ENCODE measurements at regions not wholly inside any gene's neighbourhood (a gene's known extent, or its start where the extent isn't known, plus 50 kb on each side); places are given as distances from the start of the nearest gene placed in this dataset.

DNA sequence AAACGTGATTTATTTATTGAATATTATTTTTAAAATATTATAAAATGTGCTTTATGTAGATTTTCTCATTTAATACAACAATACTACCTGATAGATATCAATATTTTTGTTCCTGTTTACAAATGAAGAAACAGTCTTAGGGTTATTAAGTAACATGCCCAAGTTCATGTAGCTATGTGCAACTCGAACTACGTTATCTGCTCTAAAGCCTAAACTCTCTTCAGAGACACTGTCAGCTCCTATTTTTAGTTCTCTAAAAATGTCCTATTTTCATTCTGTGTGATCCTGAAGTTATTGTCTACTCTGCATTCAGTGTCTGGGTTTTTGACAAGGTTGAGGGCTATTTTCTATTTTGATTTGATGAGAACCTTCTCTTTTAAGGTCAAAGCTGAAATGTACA, 550.1 kb upstream of the B3GALT2 start:
- no peak for DNase-seq (ENCODE audit: low read depth in 2 of 3, low spot score in 2 of 3)

DNA sequence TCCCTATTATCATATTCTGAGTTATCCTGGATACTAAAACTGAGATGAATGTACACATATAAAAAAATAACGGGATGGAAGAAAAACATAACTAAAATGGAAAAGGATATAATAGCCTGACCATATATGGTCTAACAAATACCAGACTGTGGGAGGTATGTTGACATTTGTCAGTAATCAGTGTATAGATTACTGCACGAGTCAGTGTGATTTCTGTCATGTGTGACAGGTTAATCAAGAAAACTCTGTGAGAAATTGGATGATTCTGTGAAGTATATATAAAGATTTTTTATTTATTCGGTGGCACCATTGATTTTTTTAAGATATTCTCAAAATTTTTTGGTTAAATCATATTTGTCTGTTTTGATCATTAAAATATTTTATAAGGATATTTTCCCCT, 547.3 kb upstream of the B3GALT2 start:
- no peak for DNase-seq (ENCODE audit: low read depth in 2 of 3, low spot score in 2 of 3)

DNA sequence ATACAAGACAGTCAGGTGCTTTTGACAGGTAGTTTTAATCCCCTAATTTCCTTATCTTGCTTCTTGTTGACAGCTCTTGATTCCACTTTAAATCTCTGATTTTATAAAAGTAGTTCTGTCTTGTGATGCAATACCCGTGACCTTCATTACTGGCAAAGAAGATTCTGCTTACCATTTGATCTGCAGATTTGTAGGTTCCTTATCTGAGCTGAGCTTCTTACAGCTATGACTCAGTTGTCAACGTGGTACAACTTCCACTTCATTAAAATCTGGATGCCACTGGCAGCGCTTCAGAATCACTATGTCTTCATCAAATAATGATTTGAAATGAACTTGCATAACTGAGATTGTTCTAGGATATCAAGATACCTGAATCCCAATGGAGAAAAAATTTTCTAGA, 543.6 kb upstream of the B3GALT2 start:
- no peak for DNase-seq (ENCODE audit: low read depth in 2 of 3, low spot score in 2 of 3)

DNA sequence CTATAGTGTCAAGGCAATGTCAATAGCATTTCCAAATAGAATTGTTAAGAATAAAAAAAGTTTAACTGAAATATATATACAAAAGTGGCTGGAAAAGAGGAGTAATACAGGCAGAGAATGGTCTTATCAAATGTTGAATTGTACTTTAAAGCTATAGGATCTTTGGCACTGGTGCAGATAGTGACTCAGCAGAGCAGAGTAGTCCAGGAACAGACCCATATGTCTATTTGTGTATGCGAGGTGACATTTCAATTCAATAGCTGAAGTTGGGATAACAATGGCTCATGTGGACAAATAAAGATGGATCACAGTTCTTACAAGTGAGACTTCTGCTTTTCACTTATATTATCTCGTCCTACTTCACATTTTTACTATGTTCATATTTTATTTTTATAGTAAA, 543.0 kb upstream of the B3GALT2 start:
- DNase-seq (ENCODE audit: low read depth in 2 of 3, low spot score in 2 of 3): peak in 1 of 3 donors; percentile 1

DNA sequence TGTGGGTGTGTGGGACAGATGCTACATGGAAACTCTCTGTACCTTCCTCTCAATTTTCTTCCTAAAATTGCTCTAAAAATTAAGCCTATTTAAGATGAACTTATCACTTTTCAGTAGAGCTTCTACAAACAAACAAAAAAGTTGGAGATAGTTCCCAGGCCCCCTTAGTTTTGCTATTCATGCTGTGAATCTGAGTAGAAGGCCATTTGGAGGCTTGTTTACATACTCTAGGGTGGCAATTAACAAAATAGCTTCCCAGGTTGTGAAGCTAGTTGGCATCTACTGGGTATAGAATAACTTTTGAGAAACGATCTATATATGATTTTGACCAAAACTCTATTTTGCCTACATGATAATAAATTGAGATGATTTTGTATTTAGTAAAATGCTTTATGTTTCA, 541.4 kb upstream of the B3GALT2 start:
- DNase-seq (ENCODE audit: low read depth in 2 of 3, low spot score in 2 of 3): no peak

DNA sequence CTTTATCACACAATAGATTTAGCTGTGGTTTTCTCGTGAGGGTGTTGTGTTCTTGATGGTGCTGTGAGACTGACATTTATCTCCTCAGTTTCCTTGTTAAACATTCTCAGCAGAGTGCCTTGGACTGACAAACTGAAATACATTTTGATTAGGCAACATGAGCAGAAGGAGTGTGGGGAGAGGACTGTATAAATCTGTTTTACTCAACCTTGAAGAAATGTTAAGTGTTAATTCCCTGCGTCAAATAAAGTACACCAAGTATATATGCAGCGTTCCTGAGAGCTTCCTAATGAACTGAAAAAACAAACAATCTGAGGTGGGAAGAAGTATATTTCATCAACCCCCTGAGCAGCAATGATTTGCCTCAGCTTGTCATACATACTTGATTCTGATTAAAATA, 540.3 kb upstream of the B3GALT2 start:
- no peak for DNase-seq (ENCODE audit: low read depth in 2 of 3, low spot score in 2 of 3)

DNA sequence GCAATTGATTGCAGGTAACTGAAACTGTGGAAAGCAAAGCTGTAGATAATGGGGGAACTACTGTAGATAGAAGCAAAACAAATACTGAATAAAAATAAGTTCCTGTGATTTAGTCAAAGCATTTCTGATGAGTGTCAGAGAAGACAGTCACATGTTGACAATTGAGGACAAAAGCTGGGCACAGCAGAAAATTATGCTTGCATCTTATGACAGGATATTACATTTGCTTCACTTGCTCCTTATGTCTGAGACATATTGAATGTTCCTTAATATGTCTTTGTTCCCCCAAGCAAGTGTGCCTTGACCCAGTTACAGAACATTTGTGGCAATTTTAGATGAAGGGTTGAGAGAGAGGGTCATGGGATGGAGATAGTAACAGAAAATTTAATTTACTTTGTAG, 526.0 kb upstream of the B3GALT2 start:
- DNase-seq (ENCODE audit: low read depth in 2 of 3, low spot score in 2 of 3): no peak

DNA sequence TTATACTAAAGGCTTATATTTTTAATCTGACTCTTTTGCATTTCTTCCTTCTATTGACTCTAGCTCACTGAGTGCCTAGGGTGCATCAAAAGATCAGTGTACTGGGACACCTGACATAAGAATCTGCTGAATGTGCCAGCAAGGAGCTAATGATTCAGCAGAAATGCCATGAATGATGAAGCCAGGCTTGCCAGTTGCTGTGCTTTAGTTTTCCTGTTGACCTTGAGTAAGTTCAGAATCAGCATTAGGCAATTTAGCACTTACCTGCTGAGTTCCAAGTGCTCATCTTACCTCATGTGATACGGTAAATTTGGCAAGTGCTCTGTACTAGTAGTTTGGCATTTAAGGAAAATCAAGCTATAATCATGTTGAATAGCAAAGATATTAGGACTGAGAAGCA, 523.2 kb upstream of the B3GALT2 start:
- DNase-seq (ENCODE audit: low read depth in 2 of 3, low spot score in 2 of 3): no peak

DNA sequence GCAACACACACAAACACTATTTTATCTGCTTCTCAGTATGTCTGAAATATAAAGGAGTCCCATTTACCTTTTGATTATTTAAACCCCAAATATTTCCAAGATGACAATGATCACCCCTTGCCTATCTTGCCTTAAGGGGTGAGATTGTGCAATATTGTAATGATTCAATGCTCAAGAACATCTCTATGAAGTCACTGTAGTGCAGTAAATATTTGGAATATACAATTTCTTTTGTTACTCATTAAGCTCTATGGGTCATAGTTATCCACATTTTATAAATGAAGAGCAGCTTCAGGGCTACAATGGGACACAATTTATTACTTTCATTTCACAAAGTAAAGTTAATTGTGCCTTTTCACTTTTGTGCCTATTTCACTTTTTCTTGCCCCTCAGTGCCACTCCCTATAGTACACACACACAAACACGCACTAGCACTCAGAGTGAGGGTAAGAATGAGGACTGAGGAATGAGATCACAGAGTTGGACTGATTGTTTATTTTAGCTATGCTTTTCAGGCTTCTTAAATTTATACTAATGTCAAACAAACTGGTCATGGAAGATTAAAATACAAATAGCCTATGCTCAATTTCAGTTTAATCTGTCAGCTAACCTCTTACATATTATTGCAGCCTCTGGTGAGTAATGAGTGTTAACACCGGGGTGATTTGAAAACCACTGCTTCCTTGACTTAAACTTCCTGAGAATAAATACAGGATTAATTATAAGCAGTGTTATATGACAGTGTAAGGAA, 521.0 kb upstream of the B3GALT2 start:
- DNase-seq (ENCODE audit: low read depth in 2 of 3, low spot score in 2 of 3): peak in 1 of 3 donors; percentile 23

DNA sequence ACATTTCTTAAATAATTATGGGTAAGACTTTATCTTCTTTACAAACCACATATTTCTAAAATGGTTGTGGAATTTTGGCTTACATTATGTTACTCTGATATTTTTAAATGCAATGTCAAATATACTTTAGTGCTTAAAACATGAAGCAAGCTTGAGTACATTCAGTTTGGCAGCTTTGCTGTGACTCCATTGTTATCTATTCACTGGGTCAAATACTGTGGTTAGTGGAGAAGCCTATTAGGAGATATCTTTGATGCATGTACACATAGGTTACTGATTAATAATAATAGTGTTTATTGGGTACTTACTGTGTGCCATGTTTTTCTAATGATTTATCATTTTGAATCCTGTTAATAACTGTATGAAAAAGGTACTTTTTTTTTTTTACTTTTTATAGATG, 520.4 kb upstream of the B3GALT2 start:
- DNase-seq (ENCODE audit: low read depth in 2 of 3, low spot score in 2 of 3): no peak

DNA sequence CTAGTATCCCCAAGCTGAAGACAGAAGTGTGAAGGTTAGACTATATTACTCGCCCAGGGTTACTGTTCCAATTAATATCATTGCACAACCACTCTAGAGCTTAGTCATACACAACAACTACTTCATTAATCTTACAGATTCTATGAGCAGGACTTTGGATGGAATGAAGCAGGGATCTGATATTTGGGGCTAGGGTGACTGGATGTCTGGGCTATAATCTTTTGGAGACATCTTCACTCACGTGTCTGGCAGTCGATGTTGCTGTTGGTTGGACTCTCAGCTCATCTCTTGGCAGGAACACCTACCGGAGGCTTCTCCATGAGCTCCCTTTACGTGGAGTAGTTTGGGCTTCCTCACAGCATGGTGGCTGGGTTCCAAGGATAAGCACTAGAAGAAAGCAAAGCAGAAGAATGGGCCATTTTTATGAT, 519.2 kb upstream of the B3GALT2 start:
- DNase-seq (ENCODE audit: low read depth in 2 of 3, low spot score in 2 of 3): no peak

DNA sequence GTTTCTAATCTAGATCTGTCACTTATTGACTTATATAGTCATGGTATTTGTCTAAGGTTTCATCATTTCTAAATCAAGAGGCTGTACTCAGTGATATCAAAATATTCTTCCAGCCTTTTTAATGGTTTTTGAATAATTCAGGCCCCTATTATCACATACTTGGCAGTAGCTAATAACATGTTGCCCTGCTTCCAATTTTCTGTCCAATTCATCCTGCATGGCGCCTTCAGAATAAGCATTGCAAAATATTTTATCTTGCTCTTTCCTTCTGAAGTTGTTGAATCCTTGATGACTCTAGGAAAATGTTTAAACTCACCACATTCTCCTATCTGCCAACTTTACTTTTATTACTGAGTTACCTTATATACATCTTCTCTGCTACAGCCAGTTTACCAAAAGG, 517.2 kb upstream of the B3GALT2 start:
- no peak for DNase-seq (ENCODE audit: low read depth in 2 of 3, low spot score in 2 of 3)

DNA sequence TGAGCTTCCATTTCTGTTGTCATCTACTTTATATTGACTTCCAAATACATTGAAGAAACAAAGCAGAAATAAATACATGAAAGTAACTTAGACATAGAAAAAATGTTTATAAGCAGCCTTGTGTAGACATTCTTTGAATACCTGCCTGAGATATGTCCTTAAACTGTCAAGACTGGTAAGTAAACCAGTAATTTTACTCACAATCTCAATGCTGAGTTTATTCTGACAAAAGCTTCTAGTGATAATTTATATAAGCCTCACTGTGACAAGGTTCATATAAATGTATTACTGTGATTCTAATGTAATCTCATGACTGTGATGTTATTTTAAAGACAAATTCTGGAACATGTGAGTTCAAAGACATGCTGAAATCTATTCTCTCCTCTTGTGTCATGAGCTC, 516.7 kb upstream of the B3GALT2 start:
- DNase-seq (ENCODE audit: low read depth in 2 of 3, low spot score in 2 of 3): no peak

DNA sequence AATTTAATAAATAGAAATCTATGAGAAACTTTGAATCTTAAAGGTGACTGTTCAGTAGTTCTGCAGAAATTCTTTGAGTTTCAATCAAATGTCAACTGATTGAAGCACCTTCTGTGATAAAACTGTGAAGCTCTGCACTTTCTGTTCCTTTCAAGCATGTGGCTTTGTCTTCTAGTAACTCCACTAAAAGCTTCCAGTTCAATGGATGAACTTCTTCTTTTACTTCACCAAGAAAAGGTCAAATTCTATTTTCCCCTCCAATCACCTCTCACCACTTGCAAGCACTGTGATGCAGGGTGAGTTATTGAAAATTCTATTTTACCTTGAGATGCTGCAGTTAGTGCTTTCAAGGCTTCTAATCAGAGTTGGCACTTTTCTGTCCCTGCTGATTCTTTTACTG, 515.3 kb upstream of the B3GALT2 start:
- DNase-seq (ENCODE audit: low read depth in 2 of 3, low spot score in 2 of 3): no peak

DNA sequence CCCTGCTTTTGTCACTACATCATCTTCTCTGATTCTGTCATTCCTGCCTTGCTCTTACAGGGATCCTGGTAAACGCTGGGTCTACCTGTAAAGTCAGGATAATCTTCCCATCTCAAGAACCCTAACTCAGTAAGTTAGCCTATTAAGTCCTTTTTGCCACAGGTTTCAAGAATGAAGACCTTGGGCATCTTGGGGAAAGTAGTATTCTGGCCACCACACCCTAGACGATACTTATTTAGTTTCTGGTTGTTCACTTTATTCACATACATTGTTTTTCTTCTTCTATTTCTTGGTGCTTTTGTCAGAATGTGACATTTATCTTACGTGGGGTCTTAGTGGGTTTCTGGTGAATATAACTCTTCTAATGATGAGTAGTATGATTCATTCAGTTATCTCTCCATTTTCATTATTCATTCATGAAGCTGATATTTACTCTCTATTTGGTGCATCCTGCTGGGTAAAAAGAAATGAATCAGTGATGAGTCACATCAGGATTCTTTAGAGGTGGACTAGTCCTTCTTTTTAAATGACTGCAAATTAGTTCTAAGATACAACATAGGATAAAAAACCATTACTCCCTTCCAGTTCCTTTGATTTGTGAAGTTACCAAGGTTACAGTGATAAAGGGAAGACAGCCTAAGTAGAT, 514.4 kb upstream of the B3GALT2 start:
- no peak for DNase-seq (ENCODE audit: low read depth in 2 of 3, low spot score in 2 of 3)

DNA sequence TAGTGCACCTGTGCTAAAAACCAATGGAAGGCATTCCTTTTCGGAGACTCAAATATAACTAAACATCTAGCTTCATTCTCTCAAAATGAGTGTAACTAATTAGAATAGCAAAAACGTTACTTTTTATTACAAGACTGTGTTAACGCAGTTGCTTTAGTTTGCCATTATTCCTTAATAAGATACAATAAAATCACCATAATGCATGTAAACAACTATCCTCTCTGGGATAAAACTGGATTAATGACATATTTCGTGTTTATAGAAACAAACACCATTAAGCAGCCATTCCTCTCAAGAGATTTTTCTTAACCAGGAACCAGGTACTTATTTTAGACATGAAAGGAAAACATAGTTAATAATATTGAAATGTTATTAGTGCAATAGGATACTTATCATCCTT, 512.8 kb upstream of the B3GALT2 start:
- no peak for DNase-seq (ENCODE audit: low read depth in 2 of 3, low spot score in 2 of 3)

DNA sequence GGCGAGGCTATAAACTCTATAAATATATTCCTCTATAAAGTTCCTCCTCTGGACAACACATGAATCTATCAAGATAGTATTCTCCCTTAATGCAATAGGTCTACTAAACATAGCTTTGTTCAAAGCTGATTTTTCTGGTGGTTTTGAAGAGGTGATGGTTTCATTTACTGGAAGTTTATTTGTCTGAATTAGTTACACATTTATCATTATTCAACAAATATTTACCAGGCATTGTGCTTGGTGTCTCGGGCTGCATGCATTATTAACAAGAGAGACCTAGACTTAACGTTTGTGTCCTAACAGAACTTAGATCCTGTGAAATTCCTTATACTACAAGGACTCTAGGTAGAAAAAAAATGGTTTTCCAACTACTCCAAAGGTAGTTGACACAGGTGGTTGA, 511.4 kb upstream of the B3GALT2 start:
- DNase-seq (ENCODE audit: low read depth in 2 of 3, low spot score in 2 of 3): no peak

DNA sequence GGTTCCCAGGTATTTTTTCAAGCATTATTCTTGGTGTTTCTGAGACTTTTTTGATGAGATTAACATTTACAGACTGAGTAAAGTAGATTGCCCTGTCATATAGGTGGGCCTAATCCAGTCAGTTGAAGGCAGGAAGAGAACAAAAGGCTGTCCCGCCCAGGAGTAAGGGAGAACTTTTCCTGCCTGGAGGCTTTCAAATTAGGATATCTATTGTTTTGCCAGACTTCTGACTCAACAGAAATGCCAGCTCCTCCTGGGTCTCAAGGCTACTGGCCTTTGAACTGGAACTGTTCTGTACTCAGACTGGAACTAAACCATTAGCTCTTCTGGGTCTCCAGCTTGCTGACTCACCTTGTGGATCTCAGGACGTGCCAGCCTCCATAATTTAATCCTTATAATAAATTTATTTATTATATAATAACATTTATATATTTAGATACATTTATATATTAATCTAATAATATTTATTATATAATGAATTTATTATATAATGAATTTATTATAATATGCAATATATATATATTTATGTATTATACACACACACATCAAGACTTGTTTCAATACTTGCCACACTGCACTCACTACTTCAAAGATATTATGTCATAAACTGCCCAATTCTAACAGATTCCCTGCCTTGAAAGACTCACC, 510.8 kb upstream of the B3GALT2 start:
- no peak for DNase-seq (ENCODE audit: low read depth in 2 of 3, low spot score in 2 of 3)

DNA sequence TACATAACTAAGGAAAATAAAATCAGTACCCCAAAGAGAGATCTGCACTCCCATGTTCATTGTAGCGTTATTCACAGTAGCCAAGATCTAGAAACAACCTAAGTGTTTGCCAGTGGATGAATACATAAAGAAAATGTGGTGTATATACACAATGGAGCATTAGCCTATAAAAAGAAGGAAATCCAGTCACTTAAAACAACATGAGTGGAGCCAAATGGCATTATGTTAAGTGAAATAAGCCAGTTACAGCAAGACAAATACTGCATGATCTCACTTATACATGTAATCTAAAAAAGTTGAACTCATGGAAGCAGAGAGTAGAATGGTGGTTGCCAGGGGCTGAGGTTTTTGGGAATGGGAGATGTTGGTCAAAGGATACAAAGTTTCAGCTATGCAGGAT, 508.3 kb upstream of the B3GALT2 start:
- no peak for DNase-seq (ENCODE audit: low read depth in 2 of 3, low spot score in 2 of 3)

DNA sequence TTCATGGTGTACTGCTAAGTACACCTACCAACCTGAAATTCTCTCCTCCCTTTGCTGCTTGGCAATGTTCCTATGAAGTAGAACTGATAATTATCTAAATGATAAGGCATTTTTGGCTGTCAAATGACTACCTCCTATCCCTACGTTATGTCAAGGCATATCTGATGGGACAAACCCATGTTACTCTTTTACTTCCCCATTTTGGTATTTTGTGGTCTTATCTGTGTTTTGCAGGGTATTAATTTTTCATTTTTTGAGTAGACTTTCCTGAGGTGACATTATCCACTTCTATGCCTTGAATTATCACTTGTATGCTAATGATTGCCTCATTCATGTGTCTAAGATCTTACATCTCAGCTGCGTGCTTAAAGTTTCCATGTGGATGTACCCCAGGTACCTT, 499.6 kb upstream of the B3GALT2 start:
- peak in 2 of 3 donors; percentile 83 to 95 for DNase-seq (ENCODE audit: low read depth in 2 of 3, low spot score in 2 of 3)

DNA sequence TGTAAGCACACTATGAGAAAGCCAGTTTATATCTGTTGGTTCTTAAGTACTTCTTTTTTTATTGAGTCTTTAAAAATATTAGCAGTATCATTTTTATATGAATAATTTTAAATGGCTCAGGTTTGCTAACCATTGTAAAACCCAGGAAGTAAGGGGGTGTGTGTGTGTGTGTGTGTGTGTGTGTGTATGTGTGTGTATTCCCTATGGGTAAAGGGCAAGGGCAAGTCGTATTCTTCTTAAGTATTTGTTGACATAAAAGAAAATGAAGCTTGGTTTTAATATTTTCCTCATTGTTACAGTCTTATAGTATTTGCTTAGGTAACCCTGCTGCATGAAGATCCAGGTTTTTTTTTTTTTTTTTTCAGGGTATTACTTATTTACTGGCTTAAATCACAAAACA, 495.0 kb upstream of the B3GALT2 start:
- DNase-seq (ENCODE audit: low read depth in 2 of 3, low spot score in 2 of 3): no peak

DNA sequence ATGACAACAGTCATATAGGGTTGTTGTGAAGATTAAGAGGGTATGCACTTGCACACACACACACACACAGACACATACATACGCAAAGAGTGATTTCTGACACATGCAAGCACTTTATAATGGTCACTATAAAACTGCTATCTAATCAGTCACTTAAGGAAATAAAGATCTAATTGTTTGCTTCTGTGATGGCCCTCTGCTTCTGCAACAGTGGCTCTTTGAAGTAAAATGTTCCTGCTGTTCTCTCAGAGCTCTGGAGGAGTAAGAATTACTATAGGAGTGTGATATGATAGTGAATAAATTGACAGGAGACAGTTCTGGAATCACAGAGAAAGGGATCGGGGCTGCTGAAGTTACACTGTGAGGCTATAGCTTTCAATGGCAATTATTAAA, 494.5 kb upstream of the B3GALT2 start:
- no peak for DNase-seq (ENCODE audit: low read depth in 2 of 3, low spot score in 2 of 3)

All from hematopoietic multipotent progenitor cell (in vitro differentiated cells).